ENCODE measurements at regions not wholly inside any gene's neighbourhood (a gene's known extent, or its start where the extent isn't known, plus 50 kb on each side); places are given as distances from the start of the nearest gene placed in this dataset.
"Not testable (repeated sequence)": the region's sequence is repeated elsewhere in the genome, so short reads cannot be mapped to it uniquely, and the experiment has no call there.

DNA sequence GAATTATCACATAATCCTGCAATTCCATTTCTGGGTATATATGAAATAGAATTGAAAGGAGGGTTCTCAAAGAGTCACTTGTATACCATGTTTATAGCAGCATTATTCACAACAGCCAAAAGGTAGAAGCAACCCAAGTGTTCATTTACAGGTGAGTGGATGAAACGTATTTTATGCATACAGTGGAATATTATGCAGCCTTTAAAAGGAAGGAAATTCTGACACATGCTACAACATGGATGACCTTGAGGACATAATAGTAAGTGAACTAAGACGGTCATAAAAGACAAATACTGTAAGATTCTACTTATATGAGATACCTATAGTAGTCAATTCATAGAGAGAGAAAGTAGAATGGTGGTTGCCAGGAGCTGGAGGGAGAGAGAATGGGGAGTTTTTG lies 110.8 kb upstream of the LIPC start:
- H3K9me3 Mint-ChIP-seq, result peaks cover 2% of the 10 kb centered on the region
- Histone ChIP-seq H3K4me3 (ENCODE audit: low read length) (no peak overlapping the region), H3K27ac (ENCODE audit: low read depth in 1 of 2, low read length in 2 of 2) (no peak overlapping the region), H3K27me3 (ENCODE audit: control insufficient read depth in 1 of 2, insufficient read depth in 2 of 2, low read length in 2 of 2) (no peaks in the 10 kb centered on the region), H3K9me3 (ENCODE audit: control insufficient read depth in 1 of 2, insufficient read depth in 1 of 2, low read length in 2 of 2) (no peaks in the 10 kb centered on the region), H3K4me1 (ENCODE audit: insufficient read depth, low read length) (no peaks in the 10 kb centered on the region), H3K36me3 (ENCODE audit: insufficient read depth, low read length) (no peaks in the 10 kb centered on the region)
- no peaks in the 10 kb centered on the region for H3K36me3 Mint-ChIP-seq (ENCODE audit: low read depth)
- ATAC-seq (ENCODE audit: poor library complexity) (no peak), DNase-seq (no peak)
- ChIA-PET POLR2A (no interaction called here), CTCF (no interaction called here)
- TF ChIP-seq, protein P1, sequence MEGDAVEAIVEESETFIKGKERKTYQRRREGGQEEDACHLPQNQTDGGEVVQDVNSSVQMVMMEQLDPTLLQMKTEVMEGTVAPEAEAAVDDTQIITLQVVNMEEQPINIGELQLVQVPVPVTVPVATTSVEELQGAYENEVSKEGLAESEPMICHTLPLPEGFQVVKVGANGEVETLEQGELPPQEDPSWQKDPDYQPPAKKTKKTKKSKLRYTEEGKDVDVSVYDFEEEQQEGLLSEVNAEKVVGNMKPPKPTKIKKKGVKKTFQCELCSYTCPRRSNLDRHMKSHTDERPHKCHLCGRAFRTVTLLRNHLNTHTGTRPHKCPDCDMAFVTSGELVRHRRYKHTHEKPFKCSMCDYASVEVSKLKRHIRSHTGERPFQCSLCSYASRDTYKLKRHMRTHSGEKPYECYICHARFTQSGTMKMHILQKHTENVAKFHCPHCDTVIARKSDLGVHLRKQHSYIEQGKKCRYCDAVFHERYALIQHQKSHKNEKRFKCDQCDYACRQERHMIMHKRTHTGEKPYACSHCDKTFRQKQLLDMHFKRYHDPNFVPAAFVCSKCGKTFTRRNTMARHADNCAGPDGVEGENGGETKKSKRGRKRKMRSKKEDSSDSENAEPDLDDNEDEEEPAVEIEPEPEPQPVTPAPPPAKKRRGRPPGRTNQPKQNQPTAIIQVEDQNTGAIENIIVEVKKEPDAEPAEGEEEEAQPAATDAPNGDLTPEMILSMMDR (IDR thresholded peaks at IDR 0.05), result no peak
- H3K27me3 Mint-ChIP-seq, result no peaks in the 10 kb centered on the region
- intact Hi-C loops (cut with DNase I, micrococcal nuclease), result no loop called here
- peaks cover 4% of the 10 kb centered on the region for H3K4me1 Mint-ChIP-seq (ENCODE audit: low read depth)
- no peak overlapping the region for H3K27ac Mint-ChIP-seq
- no peak overlapping the region for H3K4me3 Mint-ChIP-seq

DNA sequence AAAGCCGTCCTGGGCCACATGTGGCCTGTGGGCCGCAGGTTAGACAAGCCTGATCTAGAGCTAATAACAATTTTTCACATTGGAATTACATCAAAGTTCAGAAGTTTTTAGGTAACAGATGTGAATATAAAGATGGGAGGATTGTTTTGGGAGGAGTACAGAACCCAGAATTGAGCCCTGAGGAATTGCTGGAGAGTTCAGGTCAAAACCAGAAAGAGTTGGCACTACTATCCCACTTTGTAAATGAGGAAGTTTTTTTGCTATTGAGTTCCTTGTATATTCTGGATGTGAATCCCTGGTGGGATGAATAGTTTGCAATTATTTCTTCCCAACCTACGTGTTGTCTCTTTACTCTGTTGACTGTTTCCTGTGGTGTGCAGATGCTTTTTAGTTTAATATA lies 109.5 kb upstream of the LIPC start:
- Histone ChIP-seq H3K9me3 (ENCODE audit: control insufficient read depth in 1 of 2, insufficient read depth in 1 of 2, low read length in 2 of 2) (no peaks in the 10 kb centered on the region), H3K27me3 (ENCODE audit: control insufficient read depth in 1 of 2, insufficient read depth in 2 of 2, low read length in 2 of 2) (no peaks in the 10 kb centered on the region), H3K36me3 (ENCODE audit: insufficient read depth, low read length) (no peaks in the 10 kb centered on the region), H3K4me3 (ENCODE audit: low read length) (no peak overlapping the region), H3K27ac (ENCODE audit: low read depth in 1 of 2, low read length in 2 of 2) (no peak overlapping the region), H3K4me1 (ENCODE audit: insufficient read depth, low read length) (no peaks in the 10 kb centered on the region)
- ATAC-seq (ENCODE audit: poor library complexity), result no peak
- H3K4me3 Mint-ChIP-seq, result no peak overlapping the region
- H3K27me3 Mint-ChIP-seq, result peaks cover 6% of the 10 kb centered on the region
- no peak overlapping the region for H3K27ac Mint-ChIP-seq
- TF ChIP-seq, protein P1 (IDR thresholded peaks at IDR 0.05), result no peak
- ChIA-PET POLR2A (no interaction called here), CTCF (no interaction called here)
- H3K9me3 Mint-ChIP-seq, result peaks cover 2% of the 10 kb centered on the region
- no peak for DNase-seq
- intact Hi-C loops (cut with DNase I, micrococcal nuclease), result no loop called here
- H3K36me3 Mint-ChIP-seq (ENCODE audit: low read depth), result no peaks in the 10 kb centered on the region
- no peaks in the 10 kb centered on the region for H3K4me1 Mint-ChIP-seq (ENCODE audit: low read depth)

DNA sequence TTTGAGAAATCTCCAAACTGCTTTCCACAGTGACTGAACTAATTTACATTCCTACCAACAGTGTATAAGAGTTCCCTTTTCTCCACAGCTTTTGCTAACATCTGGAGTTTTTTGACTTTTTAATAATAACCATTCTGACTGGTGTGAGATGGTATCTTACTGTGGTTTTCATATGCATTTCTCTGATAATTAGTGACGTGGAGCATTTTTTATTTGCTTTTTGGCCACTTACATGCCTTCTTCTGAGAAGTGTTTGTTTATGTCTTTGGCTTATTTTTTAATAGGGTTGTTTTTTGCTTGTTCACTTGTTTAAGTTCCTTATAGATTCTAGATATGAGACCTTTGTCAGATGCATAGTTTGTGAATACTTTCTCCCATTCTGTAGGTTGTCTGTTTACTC lies 108.5 kb upstream of the LIPC start:
- H3K4me3 ChIP-seq (ENCODE audit: low read length); H3K36me3 ChIP-seq (ENCODE audit: insufficient read depth, low read length); H3K9me3 ChIP-seq (ENCODE audit: control insufficient read depth in 1 of 2, insufficient read depth in 1 of 2, low read length in 2 of 2); H3K4me1 Mint-ChIP-seq (ENCODE audit: low read depth); ATAC-seq (ENCODE audit: poor library complexity); H3K9me3 Mint-ChIP-seq; H3K27ac Mint-ChIP-seq; H3K4me1 ChIP-seq (ENCODE audit: insufficient read depth, low read length); H3K27me3 ChIP-seq (ENCODE audit: control insufficient read depth in 1 of 2, insufficient read depth in 2 of 2, low read length in 2 of 2); DNase-seq; H3K27ac ChIP-seq (ENCODE audit: low read depth in 1 of 2, low read length in 2 of 2); CTCF ChIA-PET; POLR2A ChIA-PET; intact Hi-C loops (cut with DNase I, micrococcal nuclease); H3K4me3 Mint-ChIP-seq; H3K27me3 Mint-ChIP-seq; H3K36me3 Mint-ChIP-seq (ENCODE audit: low read depth): not testable (repeated sequence)

DNA sequence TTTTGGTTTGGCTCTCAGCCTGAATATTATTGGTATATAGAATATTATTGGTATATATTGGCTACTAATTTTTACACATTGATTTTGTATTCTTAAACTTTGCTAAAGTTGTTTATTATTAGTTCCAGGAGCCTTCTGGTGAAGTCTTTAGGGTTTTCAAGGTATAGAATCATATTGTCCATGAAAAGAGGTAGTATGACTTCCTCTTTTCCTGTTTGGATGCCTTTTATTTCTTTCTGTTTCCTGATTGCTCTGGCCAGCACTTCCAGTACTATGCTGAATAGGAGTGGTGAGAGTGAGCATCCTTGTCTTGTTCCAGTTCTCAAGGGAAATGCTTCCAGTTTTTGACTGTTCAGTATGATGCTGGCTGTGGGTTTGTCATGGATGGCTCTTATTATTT lies 107.3 kb upstream of the LIPC start:
- H3K36me3 ChIP-seq (ENCODE audit: insufficient read depth, low read length), result no peaks in the 10 kb centered on the region
- DNase-seq (no peak), ATAC-seq (ENCODE audit: poor library complexity) (no peak)
- Mint-ChIP-seq H3K27me3 (peaks cover 6% of the 10 kb centered on the region), H3K36me3 (ENCODE audit: low read depth) (no peaks in the 10 kb centered on the region), H3K4me3 (no peak overlapping the region), H3K27ac (no peak overlapping the region), H3K4me1 (ENCODE audit: low read depth) (no peaks in the 10 kb centered on the region), H3K9me3 (peaks cover 2% of the 10 kb centered on the region)
- H3K4me3 ChIP-seq (ENCODE audit: low read length), result no peak overlapping the region
- no peaks in the 10 kb centered on the region for H3K4me1 ChIP-seq (ENCODE audit: insufficient read depth, low read length)
- H3K27me3 ChIP-seq (ENCODE audit: control insufficient read depth in 1 of 2, insufficient read depth in 2 of 2, low read length in 2 of 2), result no peaks in the 10 kb centered on the region
- TF ChIP-seq, protein P1 (IDR thresholded peaks at IDR 0.05), result no peak
- CTCF ChIA-PET, result no interaction called here
- POLR2A ChIA-PET, result no interaction called here
- intact Hi-C loops (cut with DNase I, micrococcal nuclease), result no loop called here
- H3K9me3 ChIP-seq (ENCODE audit: control insufficient read depth in 1 of 2, insufficient read depth in 1 of 2, low read length in 2 of 2), result no peaks in the 10 kb centered on the region
- H3K27ac ChIP-seq (ENCODE audit: low read depth in 1 of 2, low read length in 2 of 2), result no peak overlapping the region

Data from CD4-positive, alpha-beta T cell (primary cell).